IPS-20b (cell line): ENCODE measurements at regions not wholly inside any gene's neighbourhood (a gene's known extent, or its start where the extent isn't known, plus 50 kb on each side); places are given as distances from the start of the nearest gene placed in this dataset.
"Not testable (repeated sequence)": the region's sequence is repeated elsewhere in the genome, so short reads cannot be mapped to it uniquely, and the experiment has no call there.

Experiments used
- H3K27ac ChIP-seq: one replicate; pipeline ENCODE4 v1.5.1; 2013; ENCODE audit warnings: low read length
- H3K27me3 ChIP-seq: 2 replicates; pipeline ENCODE4 v1.6.1; 2013; ENCODE audit warnings: mild to moderate bottlenecking, low read length, inconsistent platforms; ENCODE audit not compliant: insufficient read depth
- H3K36me3 ChIP-seq: 2 replicates; pipeline ENCODE4 v1.6.1; 2013; ENCODE audit warnings: low read depth, mild to moderate bottlenecking, inconsistent platforms, low read length, moderate library complexity; ENCODE audit not compliant: insufficient read depth
- H3K4me1 ChIP-seq: 2 replicates; pipeline ENCODE4 v1.6.1; 2013; ENCODE audit warnings: mild to moderate bottlenecking, control low read depth, inconsistent platforms, low read length, moderate library complexity; ENCODE audit not compliant: insufficient read depth
- H3K4me3 ChIP-seq: 2 replicates; pipeline ENCODE4 v1.5.1; 2013; ENCODE audit warnings: mild to moderate bottlenecking, low read length, inconsistent platforms
- H3K9ac ChIP-seq: 2 replicates; pipeline ENCODE4 v1.6.1; 2013; ENCODE audit warnings: low read depth, mild to moderate bottlenecking, inconsistent platforms, low read length, moderate library complexity
- H3K9me3 ChIP-seq: 2 replicates; pipeline ENCODE4 v1.6.1; 2013; ENCODE audit warnings: mild to moderate bottlenecking, low read depth, low read length, inconsistent platforms; ENCODE audit not compliant: insufficient read depth

GRCh38 chr18:60197671-60198462 lies 174.7 kb downstream of the MC4R start:
- H3K27ac ChIP-seq, result no peak overlapping the region
- no peak overlapping the region for H3K9ac ChIP-seq
- H3K9me3 ChIP-seq, result no peaks in the 10 kb centered on the region
- H3K4me3 ChIP-seq, result no peak overlapping the region
- no peaks in the 10 kb centered on the region for H3K27me3 ChIP-seq
- H3K36me3 ChIP-seq, result no peaks in the 10 kb centered on the region
- H3K4me1 ChIP-seq, result peaks cover 3% of the 10 kb centered on the region; the same call in 1 of the 2 replicates

- no peak overlapping the region for H3K9ac ChIP-seq
- no peak overlapping the region for H3K4me3 ChIP-seq
- no peaks in the 10 kb centered on the region for H3K36me3 ChIP-seq
- peaks cover 7% of the 10 kb centered on the region; the same call in 1 of the 2 replicates for H3K4me1 ChIP-seq
- no peaks in the 10 kb centered on the region for H3K27me3 ChIP-seq
- H3K9me3 ChIP-seq, result no peaks in the 10 kb centered on the region
- H3K27ac ChIP-seq, result no peak overlapping the region
Observed at GRCh38 chr18:60196836-60197606, 175.6 kb downstream of the MC4R start.

- no peaks in the 10 kb centered on the region for H3K27me3 ChIP-seq
- H3K9me3 ChIP-seq, result no peaks in the 10 kb centered on the region
- peaks cover 8% of the 10 kb centered on the region; the same call in 1 of the 2 replicates for H3K4me1 ChIP-seq
- no peak overlapping the region for H3K4me3 ChIP-seq
- no peaks in the 10 kb centered on the region for H3K36me3 ChIP-seq
- no peak overlapping the region for H3K9ac ChIP-seq
- H3K27ac ChIP-seq, result no peak overlapping the region
Observed at GRCh38 chr18:60193780-60194179, 178.8 kb downstream of the MC4R start.

GRCh38 chr18:60191926-60192325 lies 180.6 kb downstream of the MC4R start:
- Histone ChIP-seq H3K4me3 (no peak overlapping the region), H3K27me3 (no peaks in the 10 kb centered on the region), H3K36me3 (no peaks in the 10 kb centered on the region), H3K27ac (no peak overlapping the region), H3K9me3 (no peaks in the 10 kb centered on the region), H3K9ac (no peak overlapping the region), H3K4me1 (peaks cover 8% of the 10 kb centered on the region; the same call in 1 of the 2 replicates)

GRCh38 chr18:60189856-60190255 lies 182.7 kb downstream of the MC4R start:
- Histone ChIP-seq H3K9ac (no peak overlapping the region), H3K4me1 (peaks cover 8% of the 10 kb centered on the region; the same call in 1 of the 2 replicates), H3K36me3 (no peaks in the 10 kb centered on the region), H3K9me3 (no peaks in the 10 kb centered on the region), H3K27ac (no peak overlapping the region), H3K4me3 (no peak overlapping the region), H3K27me3 (no peaks in the 10 kb centered on the region)

GRCh38 chr18:60188958-60189357 lies 183.6 kb downstream of the MC4R start:
- Histone ChIP-seq H3K27me3 (no peaks in the 10 kb centered on the region), H3K4me3 (no peak overlapping the region), H3K27ac (no peak overlapping the region), H3K9me3 (no peaks in the 10 kb centered on the region), H3K36me3 (no peaks in the 10 kb centered on the region), H3K9ac (no peak overlapping the region), H3K4me1 (peaks cover 8% of the 10 kb centered on the region; the same call in 1 of the 2 replicates)

- no peak overlapping the region for H3K4me3 ChIP-seq
- no peaks in the 10 kb centered on the region for H3K27me3 ChIP-seq
- no peak overlapping the region for H3K27ac ChIP-seq
Observed at GRCh38 chr18:60182223-60182622, 190.4 kb downstream of the MC4R start.

GRCh38 chr18:60180671-60181070 lies 191.9 kb downstream of the MC4R start:
- H3K27me3 ChIP-seq, result no peaks in the 10 kb centered on the region
- no peak overlapping the region for H3K4me3 ChIP-seq
- no peak overlapping the region for H3K27ac ChIP-seq
- no peak overlapping the region for H3K9ac ChIP-seq
- H3K9me3 ChIP-seq, result no peaks in the 10 kb centered on the region; the same call in 1 of the 2 replicates
- no peaks in the 10 kb centered on the region for H3K4me1 ChIP-seq
- no peaks in the 10 kb centered on the region for H3K36me3 ChIP-seq

More at GRCh38 chr18:60182223-60182622, 190.4 kb downstream of the MC4R start:
- H3K9ac ChIP-seq, result no peak overlapping the region
- no peaks in the 10 kb centered on the region; the same call in 1 of the 2 replicates for H3K9me3 ChIP-seq
- no peaks in the 10 kb centered on the region for H3K36me3 ChIP-seq
- H3K4me1 ChIP-seq, result no peaks in the 10 kb centered on the region

- H3K4me1 ChIP-seq, H3K4me3 ChIP-seq, H3K27me3 ChIP-seq, H3K36me3 ChIP-seq, H3K9me3 ChIP-seq, H3K9ac ChIP-seq, H3K27ac ChIP-seq: not testable (repeated sequence)
Observed at GRCh38 chr18:60178224-60178623, 194.4 kb downstream of the MC4R start.

GRCh38 chr18:60176259-60176658 lies 196.3 kb downstream of the MC4R start:
- Histone ChIP-seq H3K36me3 (no peaks in the 10 kb centered on the region), H3K27ac (no peak overlapping the region), H3K9me3 (no peaks in the 10 kb centered on the region; the same call in 1 of the 2 replicates), H3K9ac (no peak overlapping the region), H3K4me1 (no peaks in the 10 kb centered on the region), H3K4me3 (no peak overlapping the region), H3K27me3 (no peaks in the 10 kb centered on the region)

GRCh38 chr18:60174832-60175231 lies 197.7 kb downstream of the MC4R start:
- Histone ChIP-seq H3K27me3 (no peaks in the 10 kb centered on the region), H3K9ac (no peak overlapping the region), H3K4me3 (no peak overlapping the region), H3K36me3 (no peaks in the 10 kb centered on the region), H3K27ac (no peak overlapping the region), H3K4me1 (no peaks in the 10 kb centered on the region), H3K9me3 (no peaks in the 10 kb centered on the region; the same call in 1 of the 2 replicates)

GRCh38 chr18:60172030-60172429 lies 200.5 kb downstream of the MC4R start:
- H3K27me3 ChIP-seq, result no peaks in the 10 kb centered on the region

More at GRCh38 chr18:60172030-60172429, 200.5 kb downstream of the MC4R start:
- Histone ChIP-seq H3K4me3 (no peak overlapping the region), H3K9ac (no peak overlapping the region), H3K36me3 (no peaks in the 10 kb centered on the region), H3K27ac (no peak overlapping the region), H3K4me1 (no peaks in the 10 kb centered on the region), H3K9me3 (no peaks in the 10 kb centered on the region)
